Neural cell (in vitro differentiated cells): ENCODE measurements at regions not wholly inside any gene's neighbourhood (a gene's known extent, or its start where the extent isn't known, plus 50 kb on each side); places are given as distances from the start of the nearest gene placed in this dataset.

Experiments used
- H2AFZ ChIP-seq: fragments of 200-600, 300-800 bp; sonication (generic), shearing (Covaris generic); 2 replicates; pipeline ENCODE4 v1.6.0; 2014; ENCODE audit warnings: low read depth, mild to moderate bottlenecking, antibody characterized with exemption, low read length, moderate library complexity
- H3F3A ChIP-seq: fragments of 200-600 bp; shearing (Covaris generic); 2 replicates; pipeline ENCODE4 v1.6.1; 2016; ENCODE audit warnings: mild to moderate bottlenecking, moderate library complexity, mixed read lengths, antibody characterized with exemption, low read length; ENCODE audit not compliant: insufficient read depth, poor library complexity, severe bottlenecking
- H3K27ac ChIP-seq: fragments of 200-600, 300-800 bp; sonication (generic), shearing (Covaris generic); 2 replicates; pipeline ENCODE4 v1.5.1; 2014; ENCODE audit warnings: mild to moderate bottlenecking, low read length, moderate library complexity
- H3K27me3 ChIP-seq: fragments of 300-800, 200-600 bp; sonication (generic), shearing (Covaris generic); 2 replicates; pipeline ENCODE4 v1.6.0; 2014; ENCODE audit warnings: mild to moderate bottlenecking, low read depth, low read length, moderate library complexity; ENCODE audit not compliant: insufficient read depth
- H3K36me3 ChIP-seq: fragments of 300-800, 200-600 bp; sonication (generic), shearing (Covaris generic); 2 replicates; pipeline ENCODE4 v1.5.1; 2014; ENCODE audit warnings: mild to moderate bottlenecking, antibody characterized with exemption, low read length, moderate library complexity; ENCODE audit not compliant: insufficient read depth
- H3K4me2 ChIP-seq: fragments of 300-800, 200-600 bp; sonication (generic), shearing (Covaris generic); 2 replicates; pipeline ENCODE4 v1.6.0; 2014; ENCODE audit warnings: mild to moderate bottlenecking, low read length
- H3K4me3 ChIP-seq: fragments of 300-800, 200-600 bp; sonication (generic), shearing (Covaris generic); 2 replicates; pipeline ENCODE4 v1.5.1; 2014; ENCODE audit warnings: mild to moderate bottlenecking, low read length, moderate library complexity
- H3K79me2 ChIP-seq: fragments of 200-600 bp; shearing (Covaris generic); replicated peaks from 2 replicates; pipeline ENCODE4 v1.6.0; 2014; ENCODE audit warnings: mild to moderate bottlenecking, low read length, moderate library complexity; ENCODE audit not compliant: insufficient read depth
- H3K9ac ChIP-seq: fragments of 300-800, 200-600 bp; sonication (generic), shearing (Covaris generic); 2 replicates; pipeline ENCODE4 v1.6.1; 2016; ENCODE audit warnings: mild to moderate bottlenecking, low read length, mixed read lengths
- H3K9me2 ChIP-seq: fragments of 200-600 bp; shearing (Covaris generic); 2 replicates; pipeline ENCODE4 v1.6.1; 2016; ENCODE audit warnings: mild to moderate bottlenecking, low read length, mixed read lengths; ENCODE audit not compliant: insufficient read depth
- H3K9me3 ChIP-seq: fragments of 200-600, 300-800 bp; sonication (generic), shearing (Covaris generic); 2 replicates; pipeline ENCODE4 v1.6.1; 2016; ENCODE audit warnings: mild to moderate bottlenecking, mixed run types, low read length, moderate library complexity, mixed read lengths
- H4K20me1 ChIP-seq: fragments of 200-600 bp; shearing (Covaris generic); 2 replicates; pipeline ENCODE4 v1.6.1; 2016; ENCODE audit warnings: mild to moderate bottlenecking, mixed run types; ENCODE audit not compliant: insufficient read depth
- EP300 ChIP-seq: fragments of 450-650 bp; conservative IDR thresholded peaks from 2 replicates; pipeline ENCODE4 v1.6.1; 2014; ENCODE audit warnings: antibody characterized with exemption, mild to moderate bottlenecking, moderate library complexity; ENCODE audit not compliant: poor library complexity, severe bottlenecking
- EZH2 ChIP-seq: fragments of 200-600, 300-800 bp; shearing (Covaris generic), sonication (generic); IDR thresholded peaks from 2 replicates; pipeline ENCODE4 v1.6.1; 2014; ENCODE audit warnings: antibody characterized with exemption, low read length, borderline replicate concordance, mild to moderate bottlenecking; ENCODE audit not compliant: insufficient read depth, poor library complexity, severe bottlenecking
- MXI1 ChIP-seq: fragments of 450-650 bp; conservative IDR thresholded peaks from 2 replicates; pipeline ENCODE4 v1.6.1; 2014; ENCODE audit warnings: antibody characterized with exemption, mild to moderate bottlenecking; ENCODE audit not compliant: poor library complexity, severe bottlenecking
- POLR2AphosphoS5 ChIP-seq: IDR thresholded peaks from 2 replicates; pipeline ENCODE4 v1.6.1; 2012
- RAD21 ChIP-seq: fragments of 450-650 bp; conservative IDR thresholded peaks from 2 replicates; pipeline ENCODE4 v1.6.1; 2014; ENCODE audit warnings: antibody characterized with exemption, mild to moderate bottlenecking, moderate library complexity
- SMC3 ChIP-seq: fragments of 450-650 bp; conservative IDR thresholded peaks from 2 replicates; pipeline ENCODE4 v1.6.1; 2014; ENCODE audit warnings: antibody characterized with exemption, mild to moderate bottlenecking, moderate library complexity; ENCODE audit not compliant: poor library complexity
- TAF1 ChIP-seq: IDR thresholded peaks from 2 replicates; pipeline ENCODE4 v1.6.1; 2012; ENCODE audit warnings: low read depth
- TF ChIP-seq, protein P1 (sequence below): IDR thresholded peaks from 2 replicates; pipeline ENCODE4 v1.6.1; 2012; ENCODE audit warnings: borderline replicate concordance
- TF ChIP-seq, protein P2 (sequence below): fragments of 450-650 bp; IDR thresholded peaks from 2 replicates; pipeline ENCODE4 v1.5.1; 2014; ENCODE audit warnings: antibody characterized with exemption, mild to moderate bottlenecking, moderate library complexity; ENCODE audit not compliant: poor library complexity, severe bottlenecking

DNA sequence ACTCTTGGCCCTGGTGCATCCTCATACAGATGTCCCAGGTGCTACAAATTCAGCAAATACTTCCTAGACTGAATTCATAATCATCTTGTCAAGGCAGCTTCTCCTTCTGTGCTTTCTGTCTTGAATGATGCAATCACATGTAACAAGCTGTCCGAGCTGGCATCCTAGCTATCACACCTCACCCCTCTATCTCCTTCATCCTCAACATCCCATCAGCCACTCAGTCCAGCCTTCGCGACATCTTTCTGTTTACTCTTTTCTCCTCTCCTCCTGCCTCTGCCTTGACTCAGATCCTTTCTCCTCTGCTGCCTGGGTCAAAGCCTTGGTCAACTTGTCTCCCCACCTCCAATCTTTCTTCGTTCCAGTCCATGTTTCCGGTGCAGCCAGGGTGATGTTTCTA, 240.4 kb upstream of the CELF2 start:
- H4K20me1 ChIP-seq = no peaks in the 10 kb centered on the region
- no peak for TF ChIP-seq RAD21
- TF ChIP-seq SMC3 = no peak
- TF ChIP-seq EP300 = no peak
- TF ChIP-seq, protein P1, sequence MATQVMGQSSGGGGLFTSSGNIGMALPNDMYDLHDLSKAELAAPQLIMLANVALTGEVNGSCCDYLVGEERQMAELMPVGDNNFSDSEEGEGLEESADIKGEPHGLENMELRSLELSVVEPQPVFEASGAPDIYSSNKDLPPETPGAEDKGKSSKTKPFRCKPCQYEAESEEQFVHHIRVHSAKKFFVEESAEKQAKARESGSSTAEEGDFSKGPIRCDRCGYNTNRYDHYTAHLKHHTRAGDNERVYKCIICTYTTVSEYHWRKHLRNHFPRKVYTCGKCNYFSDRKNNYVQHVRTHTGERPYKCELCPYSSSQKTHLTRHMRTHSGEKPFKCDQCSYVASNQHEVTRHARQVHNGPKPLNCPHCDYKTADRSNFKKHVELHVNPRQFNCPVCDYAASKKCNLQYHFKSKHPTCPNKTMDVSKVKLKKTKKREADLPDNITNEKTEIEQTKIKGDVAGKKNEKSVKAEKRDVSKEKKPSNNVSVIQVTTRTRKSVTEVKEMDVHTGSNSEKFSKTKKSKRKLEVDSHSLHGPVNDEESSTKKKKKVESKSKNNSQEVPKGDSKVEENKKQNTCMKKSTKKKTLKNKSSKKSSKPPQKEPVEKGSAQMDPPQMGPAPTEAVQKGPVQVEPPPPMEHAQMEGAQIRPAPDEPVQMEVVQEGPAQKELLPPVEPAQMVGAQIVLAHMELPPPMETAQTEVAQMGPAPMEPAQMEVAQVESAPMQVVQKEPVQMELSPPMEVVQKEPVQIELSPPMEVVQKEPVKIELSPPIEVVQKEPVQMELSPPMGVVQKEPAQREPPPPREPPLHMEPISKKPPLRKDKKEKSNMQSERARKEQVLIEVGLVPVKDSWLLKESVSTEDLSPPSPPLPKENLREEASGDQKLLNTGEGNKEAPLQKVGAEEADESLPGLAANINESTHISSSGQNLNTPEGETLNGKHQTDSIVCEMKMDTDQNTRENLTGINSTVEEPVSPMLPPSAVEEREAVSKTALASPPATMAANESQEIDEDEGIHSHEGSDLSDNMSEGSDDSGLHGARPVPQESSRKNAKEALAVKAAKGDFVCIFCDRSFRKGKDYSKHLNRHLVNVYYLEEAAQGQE = no peak
- TF ChIP-seq, protein P2, sequence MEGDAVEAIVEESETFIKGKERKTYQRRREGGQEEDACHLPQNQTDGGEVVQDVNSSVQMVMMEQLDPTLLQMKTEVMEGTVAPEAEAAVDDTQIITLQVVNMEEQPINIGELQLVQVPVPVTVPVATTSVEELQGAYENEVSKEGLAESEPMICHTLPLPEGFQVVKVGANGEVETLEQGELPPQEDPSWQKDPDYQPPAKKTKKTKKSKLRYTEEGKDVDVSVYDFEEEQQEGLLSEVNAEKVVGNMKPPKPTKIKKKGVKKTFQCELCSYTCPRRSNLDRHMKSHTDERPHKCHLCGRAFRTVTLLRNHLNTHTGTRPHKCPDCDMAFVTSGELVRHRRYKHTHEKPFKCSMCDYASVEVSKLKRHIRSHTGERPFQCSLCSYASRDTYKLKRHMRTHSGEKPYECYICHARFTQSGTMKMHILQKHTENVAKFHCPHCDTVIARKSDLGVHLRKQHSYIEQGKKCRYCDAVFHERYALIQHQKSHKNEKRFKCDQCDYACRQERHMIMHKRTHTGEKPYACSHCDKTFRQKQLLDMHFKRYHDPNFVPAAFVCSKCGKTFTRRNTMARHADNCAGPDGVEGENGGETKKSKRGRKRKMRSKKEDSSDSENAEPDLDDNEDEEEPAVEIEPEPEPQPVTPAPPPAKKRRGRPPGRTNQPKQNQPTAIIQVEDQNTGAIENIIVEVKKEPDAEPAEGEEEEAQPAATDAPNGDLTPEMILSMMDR = no peak
- no peak for TF ChIP-seq MXI1
- no peak for TF ChIP-seq POLR2AphosphoS5
- TF ChIP-seq EZH2 = no peak
- TF ChIP-seq TAF1 = no peak

DNA sequence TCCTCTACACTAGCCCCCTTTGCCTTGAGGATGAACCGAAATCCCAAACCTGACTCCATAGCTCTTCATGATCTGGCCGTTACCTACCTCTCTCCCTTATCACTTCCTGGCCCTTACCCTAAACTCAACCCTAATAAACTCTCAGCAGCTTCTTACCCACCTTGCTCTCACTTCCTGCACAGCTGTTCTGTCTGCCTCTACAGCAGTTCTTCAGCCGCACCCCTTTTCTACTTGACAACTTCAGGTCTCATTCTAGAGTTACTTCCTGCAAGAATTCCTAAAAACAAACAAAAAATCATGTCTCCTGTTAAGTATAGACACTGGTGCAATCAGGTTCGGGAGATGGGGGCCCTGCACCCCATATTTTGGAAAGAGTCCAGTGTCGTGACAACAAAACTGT, 239.9 kb upstream of the CELF2 start:
- no peaks in the 10 kb centered on the region for H3K79me2 ChIP-seq
- no peak overlapping the region for H3K4me2 ChIP-seq
- H3K27me3 ChIP-seq = no peaks in the 10 kb centered on the region
- no peak overlapping the region for H3K9ac ChIP-seq
- no peaks in the 10 kb centered on the region for H4K20me1 ChIP-seq
- no peak overlapping the region for H3K4me3 ChIP-seq
- no peaks in the 10 kb centered on the region for H3F3A ChIP-seq
- no peaks in the 10 kb centered on the region for H3K36me3 ChIP-seq
- no peaks in the 10 kb centered on the region for H3K9me3 ChIP-seq
- H3K9me2 ChIP-seq = no peaks in the 10 kb centered on the region
- TF ChIP-seq SMC3 (no peak), EZH2 (no peak), MXI1 (no peak), POLR2AphosphoS5 (no peak), RAD21 (no peak), TAF1 (no peak), EP300 (no peak)
- TF ChIP-seq, protein P1 = no peak
- TF ChIP-seq, protein P2 = no peak
- no peak overlapping the region for H2AFZ ChIP-seq
- H3K27ac ChIP-seq = no peak overlapping the region

More for the DNA sequence above, 240.4 kb upstream of the CELF2 start:
- no peaks in the 10 kb centered on the region for H3K9me2 ChIP-seq
- no peaks in the 10 kb centered on the region for H3K36me3 ChIP-seq
- no peak overlapping the region for H2AFZ ChIP-seq
- no peak overlapping the region for H3K27ac ChIP-seq
- no peaks in the 10 kb centered on the region for H3K9me3 ChIP-seq
- H3K4me2 ChIP-seq = no peak overlapping the region
- H3F3A ChIP-seq = no peaks in the 10 kb centered on the region
- no peaks in the 10 kb centered on the region for H3K79me2 ChIP-seq
- no peak overlapping the region for H3K4me3 ChIP-seq
- no peaks in the 10 kb centered on the region for H3K27me3 ChIP-seq
- H3K9ac ChIP-seq = no peak overlapping the region
